ENCODE measurements at regions not wholly inside any gene's neighbourhood (a gene's known extent, or its start where the extent isn't known, plus 50 kb on each side); places are given as distances from the start of the nearest gene placed in this dataset.

DNA sequence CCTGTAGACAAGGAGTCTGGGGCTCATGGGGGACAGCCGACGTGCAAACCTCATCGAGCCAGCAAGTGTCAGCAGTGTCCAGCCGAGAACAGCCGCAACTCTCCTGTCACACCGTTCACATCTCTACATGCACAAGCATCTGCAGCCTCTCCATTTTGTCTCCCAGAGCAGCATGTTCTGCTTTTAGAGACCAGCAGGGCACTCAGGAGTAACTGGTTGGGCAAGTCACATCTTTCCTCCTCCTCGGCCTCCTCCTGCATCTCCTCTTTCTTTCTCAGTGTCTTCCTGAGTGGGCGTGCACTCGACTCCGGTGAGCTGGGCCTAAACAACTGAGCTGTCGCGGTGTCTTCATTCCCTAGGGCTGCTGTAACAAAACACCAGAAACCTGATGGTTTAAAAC lies 249.9 kb downstream of the SH3BP4 start:
- TF ChIP-seq, protein P1, sequence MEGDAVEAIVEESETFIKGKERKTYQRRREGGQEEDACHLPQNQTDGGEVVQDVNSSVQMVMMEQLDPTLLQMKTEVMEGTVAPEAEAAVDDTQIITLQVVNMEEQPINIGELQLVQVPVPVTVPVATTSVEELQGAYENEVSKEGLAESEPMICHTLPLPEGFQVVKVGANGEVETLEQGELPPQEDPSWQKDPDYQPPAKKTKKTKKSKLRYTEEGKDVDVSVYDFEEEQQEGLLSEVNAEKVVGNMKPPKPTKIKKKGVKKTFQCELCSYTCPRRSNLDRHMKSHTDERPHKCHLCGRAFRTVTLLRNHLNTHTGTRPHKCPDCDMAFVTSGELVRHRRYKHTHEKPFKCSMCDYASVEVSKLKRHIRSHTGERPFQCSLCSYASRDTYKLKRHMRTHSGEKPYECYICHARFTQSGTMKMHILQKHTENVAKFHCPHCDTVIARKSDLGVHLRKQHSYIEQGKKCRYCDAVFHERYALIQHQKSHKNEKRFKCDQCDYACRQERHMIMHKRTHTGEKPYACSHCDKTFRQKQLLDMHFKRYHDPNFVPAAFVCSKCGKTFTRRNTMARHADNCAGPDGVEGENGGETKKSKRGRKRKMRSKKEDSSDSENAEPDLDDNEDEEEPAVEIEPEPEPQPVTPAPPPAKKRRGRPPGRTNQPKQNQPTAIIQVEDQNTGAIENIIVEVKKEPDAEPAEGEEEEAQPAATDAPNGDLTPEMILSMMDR (conservative IDR thresholded peaks at IDR 0.05 in 1 of 2, IDR thresholded peaks at IDR 0.05 in 1 of 2; ENCODE audit: low read depth in 1 of 2, low read length in 2 of 2), result no peak
- TF ChIP-seq EZH2 (IDR thresholded peaks at IDR 0.05; ENCODE audit: low read length, missing control alignments), result no peak

Data from fibroblast of lung (primary cell).